ENCODE measurements at regions not wholly inside any gene's neighbourhood (a gene's known extent, or its start where the extent isn't known, plus 50 kb on each side); places are given as distances from the start of the nearest gene placed in this dataset.

- Histone ChIP-seq H3K27ac (ENCODE audit: low read depth, low read length) (no peak overlapping the region), H3K9me3 (ENCODE audit: control insufficient read depth, low read length) (peaks cover 5% of the 10 kb centered on the region), H3K36me3 (ENCODE audit: control insufficient read depth, insufficient read depth, low read length) (no peaks in the 10 kb centered on the region), H3K4me3 (ENCODE audit: low read length) (no peak overlapping the region), H3K4me1 (ENCODE audit: control insufficient read depth, insufficient read depth, low read length) (no peaks in the 10 kb centered on the region), H3K9ac (ENCODE audit: extremely low read depth, low read length, poor library complexity, severe bottlenecking) (no peak overlapping the region), H3K27me3 (ENCODE audit: control insufficient read depth, insufficient read depth, low read length, poor library complexity, severe bottlenecking) (no peaks in the 10 kb centered on the region)
- DNase-seq: no peak
- H3K27me3 Mint-ChIP-seq (ENCODE audit: insufficient read depth): no peaks in the 10 kb centered on the region
- H3K4me1 Mint-ChIP-seq: no peaks in the 10 kb centered on the region
- no peaks in the 10 kb centered on the region for H3K36me3 Mint-ChIP-seq (ENCODE audit: low read depth)
- no peak for TF ChIP-seq CTCF (conservative IDR thresholded peaks at IDR 0.05)
- no peak overlapping the region for H3K27ac Mint-ChIP-seq
- H3K9me3 Mint-ChIP-seq: peaks cover 10% of the 10 kb centered on the region
- H3K4me3 Mint-ChIP-seq: no peak overlapping the region
Measured at GRCh38 chr5:165906871-165907270, 2384.6 kb upstream of the WWC1 start.

- peaks cover 10% of the 10 kb centered on the region for H3K9me3 Mint-ChIP-seq
- 87 to 100% methylated on average over 1 to 2 of the region's 2 CpGs for WGBS, 2 experiments (ENCODE audit: insufficient coverage in 1 of 2, insufficient read length in 1 of 2)
- H3K9me3 ChIP-seq (ENCODE audit: control insufficient read depth, low read length): peaks cover 5% of the 10 kb centered on the region
- DNase-seq: no peak
- no peak overlapping the region for H3K27ac Mint-ChIP-seq
- H3K4me1 Mint-ChIP-seq: no peaks in the 10 kb centered on the region
- H3K4me1 ChIP-seq (ENCODE audit: control insufficient read depth, insufficient read depth, low read length): no peaks in the 10 kb centered on the region
- no peak for TF ChIP-seq CTCF (conservative IDR thresholded peaks at IDR 0.05)
- H3K9ac ChIP-seq (ENCODE audit: extremely low read depth, low read length, poor library complexity, severe bottlenecking): no peak overlapping the region
- no peaks in the 10 kb centered on the region for H3K36me3 ChIP-seq (ENCODE audit: control insufficient read depth, insufficient read depth, low read length)
- no peak overlapping the region for H3K27ac ChIP-seq (ENCODE audit: low read depth, low read length)
- H3K27me3 Mint-ChIP-seq (ENCODE audit: insufficient read depth): no peaks in the 10 kb centered on the region
- no peak overlapping the region for H3K4me3 Mint-ChIP-seq
- no peaks in the 10 kb centered on the region for H3K27me3 ChIP-seq (ENCODE audit: control insufficient read depth, insufficient read depth, low read length, poor library complexity, severe bottlenecking)
- no peak overlapping the region for H3K4me3 ChIP-seq (ENCODE audit: low read length)
- H3K36me3 Mint-ChIP-seq (ENCODE audit: low read depth): no peaks in the 10 kb centered on the region
Measured at GRCh38 chr5:165913059-165913458, 2378.4 kb upstream of the WWC1 start.

GRCh38 chr5:165914456-165914855, 2377.0 kb upstream of the WWC1 start:
- Histone ChIP-seq H3K4me1 (ENCODE audit: control insufficient read depth, insufficient read depth, low read length) (no peaks in the 10 kb centered on the region), H3K9ac (ENCODE audit: extremely low read depth, low read length, poor library complexity, severe bottlenecking) (no peak overlapping the region), H3K4me3 (ENCODE audit: low read length) (no peak overlapping the region), H3K9me3 (ENCODE audit: control insufficient read depth, low read length) (no peaks in the 10 kb centered on the region), H3K36me3 (ENCODE audit: control insufficient read depth, insufficient read depth, low read length) (no peaks in the 10 kb centered on the region), H3K27me3 (ENCODE audit: control insufficient read depth, insufficient read depth, low read length, poor library complexity, severe bottlenecking) (no peaks in the 10 kb centered on the region), H3K27ac (ENCODE audit: low read depth, low read length) (no peak overlapping the region)
- Mint-ChIP-seq H3K4me3 (no peak overlapping the region), H3K9me3 (peaks cover 2% of the 10 kb centered on the region), H3K27me3 (ENCODE audit: insufficient read depth) (no peaks in the 10 kb centered on the region), H3K4me1 (no peaks in the 10 kb centered on the region), H3K36me3 (ENCODE audit: low read depth) (no peaks in the 10 kb centered on the region), H3K27ac (no peak overlapping the region)
- 82 to 95% methylated on average over 4 to 5 of the region's 6 CpGs for WGBS, 2 experiments (ENCODE audit: insufficient coverage in 1 of 2, insufficient read length in 1 of 2)
- DNase-seq: no peak
- no peak for TF ChIP-seq CTCF (conservative IDR thresholded peaks at IDR 0.05)

Data from endodermal cell (in vitro differentiated cells).